GM12878 (cell line): ENCODE measurements at regions not wholly inside any gene's neighbourhood (a gene's known extent, or its start where the extent isn't known, plus 50 kb on each side); places are given as distances from the start of the nearest gene placed in this dataset.

ENCODE experiments used
- ATAC-seq: fragments of 200-7000 bp; cut with Tn5 transposase; 3 replicates; pipeline ENCODE4 v1.9.1; 2020; ENCODE audit warnings: mild to moderate bottlenecking, moderate library complexity
- BruUV-seq: library from RNA; stranded (reverse); fragments of 400-500 nt; replicated peaks from 2 replicates; lab custom pipeline; 2021; lab: Mats Ljungman, UMichigan
- CTCF ChIA-PET: fragments of 300-600 bp; sonication (Branson Sonifier 250); formaldehyde crosslinking; extraction: SDS; loops from one replicate; lab custom pipeline; 2021; ENCODE audit warnings: inconsistent platforms; lab: Yijun Ruan, JAX
- POLR2A ChIA-PET: fragments of 350-600 bp; formaldehyde crosslinking; extraction: SDS; loops from one replicate; lab custom pipeline; 2021; ENCODE audit warnings: inconsistent platforms; lab: Charles Lee
- RAD21 ChIA-PET: fragments of 300-600 bp; sonication (Branson Sonifier 250); formaldehyde crosslinking; loops from one replicate; lab custom pipeline; 2023; ENCODE audit warnings: antibody characterized with exemption; ENCODE audit not compliant: unreplicated experiment; lab: Charles Lee
- SMC1A ChIA-PET: fragments of 300-600 bp; sonication (Branson Sonifier 250); formaldehyde crosslinking; loops from one replicate; lab custom pipeline; 2023; ENCODE audit not compliant: unreplicated experiment, uncharacterized antibody; lab: Charles Lee
- DNase-seq: peaks from one replicate; pipeline ENCODE4 v3.0.0-alpha.2; 2011; ENCODE audit warnings: low read depth, low spot score
- FAIRE-seq: peaks from 3 replicates; lab custom pipeline; 2011; peaks lifted over from hg19 to GRCh38; lab: Jason Lieb, UNC
- H2AFZ ChIP-seq: 2 replicates; pipeline ENCODE4 v1.6.0; 2011; ENCODE audit warnings: low read depth, low read length, control low read depth; ENCODE audit not compliant: control insufficient read depth
- H3K27ac ChIP-seq: 2 replicates; pipeline ENCODE4 v1.5.1; 2011; ENCODE audit warnings: control low read depth; ENCODE audit not compliant: control insufficient read depth, insufficient read depth
- H3K27me3 ChIP-seq, 2 experiments: replicated peaks in 1 of 2; 2 replicates each; pipeline versions ENCODE4 v1.6.0 to v1.6.1; 2011; ENCODE audit warnings: low read length in 1 of 2; ENCODE audit not compliant: control insufficient read depth in 2 of 2, insufficient read depth in 2 of 2
- H3K36me3 ChIP-seq, 2 experiments: 2 replicates each; pipeline ENCODE4 v1.5.1; 2011; ENCODE audit warnings: low read length in 1 of 2; ENCODE audit not compliant: control insufficient read depth in 2 of 2, insufficient read depth in 2 of 2
- H3K4me1 ChIP-seq: 2 replicates; pipeline ENCODE4 v1.6.1; 2011; ENCODE audit warnings: mild to moderate bottlenecking, low read length, moderate library complexity, mixed read lengths; ENCODE audit not compliant: control insufficient read depth, insufficient read depth
- H3K4me2 ChIP-seq: 2 replicates; pipeline ENCODE4 v1.6.0; 2011; ENCODE audit warnings: control low read depth; ENCODE audit not compliant: control insufficient read depth, insufficient read depth
- H3K4me3 ChIP-seq: fragments of 200-600 bp; sonication (generic); 2 replicates; pipeline ENCODE4 v1.5.1; 2016
- H3K79me2 ChIP-seq: 2 replicates; pipeline ENCODE4 v1.6.0; 2011; ENCODE audit warnings: low read length; ENCODE audit not compliant: control insufficient read depth, insufficient read depth
- H3K9ac ChIP-seq: 2 replicates; pipeline ENCODE4 v1.8.0; 2011; ENCODE audit warnings: low read length, control low read depth, mixed read lengths; ENCODE audit not compliant: control insufficient read depth, insufficient read depth
- H3K9me3 ChIP-seq: replicated peaks from 3 replicates; pipeline ENCODE4 v1.5.1; 2011; ENCODE audit warnings: mild to moderate bottlenecking, low read length; ENCODE audit not compliant: control insufficient read depth, insufficient read depth
- H4K20me1 ChIP-seq: 2 replicates; pipeline ENCODE4 v1.6.0; 2011; ENCODE audit not compliant: control insufficient read depth, insufficient read depth
- CHD1 ChIP-seq: IDR thresholded peaks from 2 replicates; pipeline ENCODE4 v1.6.1; 2012; ENCODE audit warnings: low read depth, low read length, improper control_type of control experiment
- ETV6 ChIP-seq, 2 experiments: fragments of 450-650 bp in 1 of 2; IDR thresholded peaks in 1 of 2; conservative IDR thresholded peaks in 1 of 2; 2 replicates each; pipeline ENCODE4 v1.6.1; 2014; ENCODE audit warnings: antibody characterized with exemption in 1 of 2, borderline replicate concordance in 1 of 2, low read depth in 1 of 2, mild to moderate bottlenecking in 1 of 2, moderate library complexity in 1 of 2
- EZH2 ChIP-seq: IDR thresholded peaks from 2 replicates; pipeline ENCODE4 v1.6.1; 2012; ENCODE audit warnings: low read depth, mild to moderate bottlenecking, control low read depth, inconsistent platforms, low read length, borderline replicate concordance; ENCODE audit not compliant: control insufficient read depth
- HCFC1 ChIP-seq: fragments of 150-350 bp; IDR thresholded peaks from 2 replicates; pipeline ENCODE4 v1.6.1; 2014; ENCODE audit warnings: low read length
- HSF1 ChIP-seq: fragments of 150-350 bp; IDR thresholded peaks from 2 replicates; pipeline ENCODE4 v1.6.1; 2014; ENCODE audit warnings: mild to moderate bottlenecking, low read depth, low read length
- JUNB ChIP-seq: IDR thresholded peaks from 2 replicates; pipeline ENCODE4 v1.6.1; 2016; ENCODE audit warnings: antibody characterized with exemption, mild to moderate bottlenecking
- KAT2A ChIP-seq: conservative IDR thresholded peaks from 2 replicates; pipeline ENCODE4 v1.6.1; 2011; ENCODE audit warnings: low read depth, low read length; ENCODE audit not compliant: control insufficient read depth
- NFIC ChIP-seq: IDR thresholded peaks from 2 replicates; pipeline ENCODE4 v1.6.1; 2012; ENCODE audit warnings: low read depth, mild to moderate bottlenecking, inconsistent platforms, low read length, moderate library complexity
- POLR2AphosphoS2 ChIP-seq: IDR thresholded peaks from 2 replicates; pipeline ENCODE4 v1.6.1; 2011; ENCODE audit warnings: low read depth, mild to moderate bottlenecking, low read length, improper control_type of control experiment, moderate library complexity
- SMAD1 ChIP-seq: fragments of 450-650 bp; IDR thresholded peaks from 2 replicates; pipeline ENCODE4 v1.6.1; 2018; ENCODE audit warnings: mild to moderate bottlenecking, low read depth; ENCODE audit not compliant: partially characterized antibody
- SUZ12 ChIP-seq: fragments of 200-600 bp; sonication (generic); IDR thresholded peaks from one replicate; pipeline ENCODE4 v1.6.1; 2018; ENCODE audit warnings: antibody characterized with exemption, mild to moderate bottlenecking; ENCODE audit not compliant: unreplicated experiment
- TAF1 ChIP-seq: IDR thresholded peaks from 2 replicates; pipeline ENCODE4 v1.6.1; 2011; ENCODE audit warnings: mild to moderate bottlenecking, low read depth, low read length, borderline replicate concordance
- TARDBP ChIP-seq: IDR thresholded peaks from 2 replicates; pipeline ENCODE4 v1.6.1; 2016; ENCODE audit warnings: borderline replicate concordance
- YY1 ChIP-seq: IDR thresholded peaks from 2 replicates; pipeline ENCODE4 v1.6.1; 2011; ENCODE audit warnings: low read depth, mild to moderate bottlenecking, low read length
- ZBED1 ChIP-seq: IDR thresholded peaks from 2 replicates; pipeline ENCODE4 v1.6.1; 2016; ENCODE audit warnings: borderline replicate concordance
- ZNF217 ChIP-seq: fragments of 450-650 bp; IDR thresholded peaks from 2 replicates; pipeline ENCODE4 v1.6.1; 2017; ENCODE audit warnings: antibody characterized with exemption, mild to moderate bottlenecking
- ZNF384 ChIP-seq: IDR thresholded peaks from 2 replicates; pipeline ENCODE4 v1.6.1; 2012; ENCODE audit warnings: low read depth, mild to moderate bottlenecking, low read length, improper control_type of control experiment, borderline replicate concordance
- ZNF592 ChIP-seq: fragments of 450-650 bp; IDR thresholded peaks from 2 replicates; pipeline ENCODE4 v1.6.1; 2017; ENCODE audit warnings: mild to moderate bottlenecking, moderate library complexity
- WGBS: methylation state at CpG from one replicate; pipeline ENCODE4 v1.1.6; 2016; ENCODE audit warnings: low lambda C conversion rate; ENCODE audit not compliant: insufficient replicate concordance, insufficient coverage; ENCODE audit errors: missing lambda C conversion rate; 5-methylcytosine and 5-hydroxymethylcytosine counted together
- in situ Hi-C: fragments of 300-500 bp; cut with MboI; formaldehyde crosslinking; loops from 9 replicates; pipeline ENCODE4 v1.14.3; 2018; ENCODE audit warnings: mixed read lengths
- intact Hi-C: fragments of 100-400 bp; cut with micrococcal nuclease; formaldehyde crosslinking; loops from one replicate; pipeline ENCODE4 v1.14.2; 2022; ENCODE audit not compliant: unreplicated experiment
- TF ChIP-seq, protein P1 (sequence below): IDR thresholded peaks from 2 replicates; pipeline ENCODE4 v1.6.1; 2011; ENCODE audit warnings: low read depth, mild to moderate bottlenecking, low read length, moderate library complexity, borderline replicate concordance; ENCODE audit errors: extremely low read depth
- TF ChIP-seq, protein P2 (sequence below): IDR thresholded peaks from 2 replicates; pipeline ENCODE4 v1.6.1; 2012; ENCODE audit warnings: low read depth, low read length, improper control_type of control experiment

DNA sequence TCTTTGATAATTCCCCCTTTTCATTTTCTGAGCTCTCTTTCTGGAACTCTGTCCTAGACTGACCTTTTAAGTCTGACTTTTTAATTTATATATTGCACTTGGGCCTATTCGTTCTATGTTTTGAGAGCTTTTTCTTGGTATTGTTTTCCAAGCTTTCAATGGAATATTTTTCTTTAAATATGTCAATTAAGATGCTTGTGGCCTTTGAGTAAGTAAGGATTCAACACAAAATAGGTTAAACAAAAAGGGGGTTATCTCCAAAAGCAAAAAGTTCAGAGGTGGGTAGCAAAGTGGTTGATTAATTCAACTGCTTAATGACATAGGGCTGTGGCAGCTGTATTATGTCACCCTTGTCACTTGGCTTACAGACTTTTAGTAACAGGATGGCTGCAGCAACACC, 315.9 kb downstream of the LMX1A start:
- H3K27ac ChIP-seq: no peak overlapping the region
- no peaks in the 10 kb centered on the region for H3K27me3 ChIP-seq
- no peak overlapping the region for H3K4me3 ChIP-seq
- ATAC-seq: no peak
- WGBS: 3% methylated on average over 1 of the region's 1 CpG
- no peaks in the 10 kb centered on the region for H3K79me2 ChIP-seq
- no peaks in the 10 kb centered on the region for H3K36me3 ChIP-seq
- BruUV-seq: no TSS peak
- TF ChIP-seq KAT2A (no peak), EZH2 (no peak), TAF1 (no peak), JUNB (no peak), ZNF384 (no peak), CHD1 (no peak), ZNF592 (no peak), ZNF217 (no peak), HSF1 (no peak), TARDBP (no peak), SMAD1 (no peak), POLR2AphosphoS2 (no peak), ETV6 (conservative IDR thresholded peaks at IDR 0.05 in 1 of 2, IDR thresholded peaks at IDR 0.05 in 1 of 2; ENCODE audit: borderline replicate concordance in 1 of 2, low read depth in 1 of 2) (no peak), YY1 (no peak), ZBED1 (no peak), SUZ12 (no peak), NFIC (no peak), HCFC1 (no peak)
- TF ChIP-seq, protein P1, sequence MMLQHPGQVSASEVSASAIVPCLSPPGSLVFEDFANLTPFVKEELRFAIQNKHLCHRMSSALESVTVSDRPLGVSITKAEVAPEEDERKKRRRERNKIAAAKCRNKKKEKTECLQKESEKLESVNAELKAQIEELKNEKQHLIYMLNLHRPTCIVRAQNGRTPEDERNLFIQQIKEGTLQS: no peak
- TF ChIP-seq, protein P2, sequence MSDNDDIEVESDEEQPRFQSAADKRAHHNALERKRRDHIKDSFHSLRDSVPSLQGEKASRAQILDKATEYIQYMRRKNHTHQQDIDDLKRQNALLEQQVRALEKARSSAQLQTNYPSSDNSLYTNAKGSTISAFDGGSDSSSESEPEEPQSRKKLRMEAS: no peak
- POLR2A ChIA-PET: no interaction called here
- in situ Hi-C loops: no loop called here
- CTCF ChIA-PET: interaction anchor here (0.9 kb wide), 1 partner anchor 10 kb away, joined by 4 read pairs; no protein-coding TSS in a partner anchor
- H3K4me2 ChIP-seq: no peak overlapping the region
- no peak for DNase-seq
- H2AFZ ChIP-seq: no peak overlapping the region
- no peak for FAIRE-seq
- no peaks in the 10 kb centered on the region for H3K4me1 ChIP-seq
- intact Hi-C loops: no loop called here
- no peaks in the 10 kb centered on the region for H4K20me1 ChIP-seq
- RAD21 ChIA-PET: no interaction called here
- SMC1A ChIA-PET: no interaction called here
- no peak overlapping the region for H3K9ac ChIP-seq
- no peaks in the 10 kb centered on the region for H3K9me3 ChIP-seq
